Smooth muscle cell (in vitro differentiated cells): ENCODE measurements at regions not wholly inside any gene's neighbourhood (a gene's known extent, or its start where the extent isn't known, plus 50 kb on each side); places are given as distances from the start of the nearest gene placed in this dataset.

ENCODE experiments used
- DNase-seq: peaks from one replicate; lab custom pipeline; 2025; ENCODE audit not compliant: unreplicated experiment; lab: John Stamatoyannopoulos, UW
- H2AFZ ChIP-seq: fragments of 200-600 bp; sonication (generic); 2 replicates; pipeline ENCODE4 v1.6.0; 2016; ENCODE audit warnings: antibody characterized with exemption, low read depth, mild to moderate bottlenecking
- H3F3A ChIP-seq: fragments of 200-600 bp; sonication (generic); 2 replicates; pipeline ENCODE4 v1.6.0; 2017; ENCODE audit warnings: antibody characterized with exemption, low read depth
- H3K27ac ChIP-seq: fragments of 200-600 bp; sonication (generic); 2 replicates; pipeline ENCODE4 v1.5.1; 2016; ENCODE audit warnings: low read depth, mild to moderate bottlenecking
- H3K27me3 ChIP-seq: fragments of 200-600 bp; sonication (generic); 2 replicates; pipeline ENCODE4 v1.6.1; 2016; ENCODE audit warnings: low read depth, mild to moderate bottlenecking
- H3K36me3 ChIP-seq: fragments of 200-600 bp; sonication (generic); 2 replicates; pipeline ENCODE4 v1.5.1; 2016; ENCODE audit warnings: low read depth
- H3K4me1 ChIP-seq: fragments of 200-600 bp; sonication (generic); 2 replicates; pipeline ENCODE4 v1.5.1; 2016; ENCODE audit warnings: low read depth
- H3K4me2 ChIP-seq: fragments of 200-600 bp; sonication (generic); 2 replicates; pipeline ENCODE4 v1.6.0; 2016; ENCODE audit warnings: mild to moderate bottlenecking
- H3K4me3 ChIP-seq: fragments of 200-600 bp; sonication (generic); 2 replicates; pipeline ENCODE4 v1.5.1; 2016; ENCODE audit warnings: mild to moderate bottlenecking
- H3K79me2 ChIP-seq: fragments of 200-600 bp; sonication (generic); 2 replicates; pipeline ENCODE4 v1.6.0; 2016; ENCODE audit warnings: low read depth, mild to moderate bottlenecking
- H3K9ac ChIP-seq: fragments of 200-600 bp; sonication (generic); 2 replicates; pipeline ENCODE4 v1.6.0; 2016; ENCODE audit warnings: low read depth
- H3K9me3 ChIP-seq: fragments of 200-600 bp; sonication (generic); replicated peaks from 2 replicates; pipeline ENCODE4 v1.5.1; 2016; ENCODE audit warnings: low read depth
- H4K20me1 ChIP-seq: fragments of 200-600 bp; sonication (generic); 2 replicates; pipeline ENCODE4 v1.6.0; 2016; ENCODE audit warnings: low read depth
- WGBS: methylation state at CpG from one replicate; pipeline ENCODE4 v1.1.7; 2016; ENCODE audit warnings: low lambda C conversion rate; 5-methylcytosine and 5-hydroxymethylcytosine counted together
- TF ChIP-seq, protein P1 (sequence below): fragments of 200-600 bp; sonication (generic); IDR thresholded peaks from 2 replicates; pipeline ENCODE4 v1.5.1; 2017; ENCODE audit warnings: borderline replicate concordance, mild to moderate bottlenecking, antibody characterized with exemption; ENCODE audit not compliant: insufficient read depth, poor library complexity, severe bottlenecking

DNA sequence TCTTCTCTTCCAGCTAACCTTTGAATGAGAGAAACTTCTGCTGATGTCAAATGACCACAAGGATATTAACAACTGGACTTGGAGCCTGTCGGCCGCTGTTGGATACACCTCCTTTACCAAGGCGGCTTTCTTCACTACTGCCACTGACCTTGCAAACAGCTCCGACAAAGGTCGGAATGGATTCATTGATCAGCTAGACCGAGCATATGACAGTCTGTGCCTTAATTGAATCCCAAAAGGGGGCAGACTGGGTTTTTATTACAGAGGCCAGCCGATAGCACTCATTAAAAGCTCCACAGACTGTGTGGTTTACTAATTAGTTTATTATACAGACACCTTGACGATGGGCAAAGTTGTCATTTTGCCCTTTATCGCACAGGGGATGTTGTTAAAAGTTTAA is 394.5 kb downstream of the RERGL start:
- no peak overlapping the region for H3K4me2 ChIP-seq
- no peaks in the 10 kb centered on the region for H3K4me1 ChIP-seq
- no peaks in the 10 kb centered on the region for H3K9me3 ChIP-seq
- no peaks in the 10 kb centered on the region for H3K79me2 ChIP-seq
- no peak overlapping the region for H3K9ac ChIP-seq
- H3K27ac ChIP-seq, result no peak overlapping the region
- no peak for DNase-seq
- H3K4me3 ChIP-seq, result no peak overlapping the region
- H3K36me3 ChIP-seq, result no peaks in the 10 kb centered on the region
- TF ChIP-seq, protein P1, sequence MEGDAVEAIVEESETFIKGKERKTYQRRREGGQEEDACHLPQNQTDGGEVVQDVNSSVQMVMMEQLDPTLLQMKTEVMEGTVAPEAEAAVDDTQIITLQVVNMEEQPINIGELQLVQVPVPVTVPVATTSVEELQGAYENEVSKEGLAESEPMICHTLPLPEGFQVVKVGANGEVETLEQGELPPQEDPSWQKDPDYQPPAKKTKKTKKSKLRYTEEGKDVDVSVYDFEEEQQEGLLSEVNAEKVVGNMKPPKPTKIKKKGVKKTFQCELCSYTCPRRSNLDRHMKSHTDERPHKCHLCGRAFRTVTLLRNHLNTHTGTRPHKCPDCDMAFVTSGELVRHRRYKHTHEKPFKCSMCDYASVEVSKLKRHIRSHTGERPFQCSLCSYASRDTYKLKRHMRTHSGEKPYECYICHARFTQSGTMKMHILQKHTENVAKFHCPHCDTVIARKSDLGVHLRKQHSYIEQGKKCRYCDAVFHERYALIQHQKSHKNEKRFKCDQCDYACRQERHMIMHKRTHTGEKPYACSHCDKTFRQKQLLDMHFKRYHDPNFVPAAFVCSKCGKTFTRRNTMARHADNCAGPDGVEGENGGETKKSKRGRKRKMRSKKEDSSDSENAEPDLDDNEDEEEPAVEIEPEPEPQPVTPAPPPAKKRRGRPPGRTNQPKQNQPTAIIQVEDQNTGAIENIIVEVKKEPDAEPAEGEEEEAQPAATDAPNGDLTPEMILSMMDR, result no peak
- H4K20me1 ChIP-seq, result no peaks in the 10 kb centered on the region
- WGBS, result 91% methylated on average over 9 of the region's 9 CpGs
- H3K27me3 ChIP-seq, result no peaks in the 10 kb centered on the region
- no peaks in the 10 kb centered on the region for H3F3A ChIP-seq
- no peak overlapping the region for H2AFZ ChIP-seq

DNA sequence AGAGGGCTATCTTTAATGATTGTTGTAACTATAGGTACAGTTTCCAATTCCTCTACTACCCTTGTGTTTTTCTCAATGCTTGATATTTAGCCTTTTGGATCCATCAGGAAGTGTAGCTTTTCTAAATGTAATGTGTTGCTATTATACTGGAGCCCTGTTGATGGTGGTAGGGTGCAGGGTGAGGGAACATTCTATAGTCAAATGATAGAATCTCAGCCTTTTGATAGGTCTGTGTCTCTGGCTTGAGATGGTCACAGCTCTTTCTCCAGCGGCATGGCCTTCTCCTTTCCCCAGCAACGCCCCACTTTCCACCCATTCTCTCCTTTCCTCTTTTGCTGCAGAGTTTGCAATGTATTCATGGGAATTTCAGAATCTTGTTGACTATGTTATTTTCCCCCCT is 398.6 kb downstream of the RERGL start:
- Histone ChIP-seq H3F3A (no peaks in the 10 kb centered on the region), H3K9ac (no peak overlapping the region), H2AFZ (no peak overlapping the region), H4K20me1 (no peaks in the 10 kb centered on the region), H3K36me3 (no peaks in the 10 kb centered on the region), H3K79me2 (no peaks in the 10 kb centered on the region), H3K4me2 (no peak overlapping the region), H3K27me3 (no peaks in the 10 kb centered on the region), H3K9me3 (no peaks in the 10 kb centered on the region), H3K4me1 (no peaks in the 10 kb centered on the region), H3K27ac (no peak overlapping the region), H3K4me3 (no peak overlapping the region)
- no peak for DNase-seq
- TF ChIP-seq, protein P1, result no peak
- 93% methylated on average over 2 of the region's 2 CpGs for WGBS

DNA sequence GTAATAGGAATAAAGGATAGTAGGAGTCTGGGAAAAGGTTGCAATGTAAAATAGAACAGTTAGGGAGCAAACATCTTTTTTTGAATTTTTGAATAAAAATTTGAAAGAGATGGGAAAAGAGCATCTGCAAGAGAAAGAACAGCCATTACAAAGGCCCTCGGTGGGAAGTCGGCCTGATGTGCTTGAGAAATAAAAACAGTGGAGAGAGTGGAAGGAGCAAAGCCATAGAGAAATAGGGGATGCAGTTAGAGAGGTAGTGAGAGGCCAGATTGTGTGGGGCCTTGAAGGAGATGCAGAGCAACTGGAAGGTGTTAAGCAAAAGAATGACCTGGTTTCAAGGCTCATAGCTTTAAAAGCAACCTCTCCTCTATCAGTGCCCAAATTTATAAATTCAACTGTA is 409.8 kb downstream of the RERGL start:
- no peak overlapping the region for H3K27ac ChIP-seq
- no peaks in the 10 kb centered on the region for H3K4me1 ChIP-seq
- H3K9me3 ChIP-seq, result no peaks in the 10 kb centered on the region
- TF ChIP-seq, protein P1, result no peak
- no peak for DNase-seq
- no peak overlapping the region for H2AFZ ChIP-seq
- 33% methylated on average over 2 of the region's 2 CpGs for WGBS
- H3K9ac ChIP-seq, result no peak overlapping the region
- no peaks in the 10 kb centered on the region for H3K36me3 ChIP-seq
- H3K4me3 ChIP-seq, result no peak overlapping the region
- no peaks in the 10 kb centered on the region for H3K79me2 ChIP-seq
- no peaks in the 10 kb centered on the region for H3F3A ChIP-seq
- H3K27me3 ChIP-seq, result no peaks in the 10 kb centered on the region
- H4K20me1 ChIP-seq, result no peaks in the 10 kb centered on the region
- H3K4me2 ChIP-seq, result no peak overlapping the region

DNA sequence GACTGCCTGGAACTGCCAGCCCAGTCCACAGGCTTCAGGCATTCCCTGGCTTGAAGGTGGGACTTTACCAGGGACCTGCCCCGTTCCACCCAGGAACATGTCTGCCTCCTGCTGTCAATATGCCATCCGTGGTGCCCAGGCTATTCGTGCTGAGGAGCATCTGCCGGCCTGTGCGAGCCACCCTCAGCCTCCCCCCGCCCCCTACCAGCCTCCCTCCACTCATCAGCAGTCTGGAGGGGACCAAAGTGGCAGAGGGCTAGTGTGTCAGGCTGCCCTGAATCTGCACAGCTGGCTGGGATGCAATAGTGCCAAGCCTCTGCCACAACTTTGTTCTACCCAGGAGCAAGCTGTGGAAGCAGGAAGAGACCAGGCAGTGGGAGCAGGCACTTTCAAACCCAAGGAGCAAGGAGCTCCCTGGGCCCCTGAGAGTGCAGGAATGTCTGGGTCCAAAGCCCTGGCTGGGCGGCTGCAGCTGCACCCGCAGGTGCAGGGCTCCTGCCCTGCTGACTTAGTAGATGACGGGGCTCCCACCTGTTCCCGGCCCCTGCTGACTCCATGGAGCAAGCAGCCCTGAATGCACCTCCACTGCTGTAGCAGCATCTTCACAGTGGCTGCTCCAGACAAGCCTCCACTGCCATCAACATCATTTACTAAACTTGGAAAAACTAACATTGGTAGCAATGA is 423.2 kb downstream of the RERGL start:
- no peak overlapping the region for H2AFZ ChIP-seq
- H3F3A ChIP-seq, result no peaks in the 10 kb centered on the region
- TF ChIP-seq, protein P1, result no peak
- no peaks in the 10 kb centered on the region for H3K27me3 ChIP-seq
- H3K27ac ChIP-seq, result no peak overlapping the region
- no peaks in the 10 kb centered on the region for H3K9me3 ChIP-seq
- WGBS, result 86% methylated on average over 10 of the region's 10 CpGs
- H3K36me3 ChIP-seq, result no peaks in the 10 kb centered on the region
- H4K20me1 ChIP-seq, result no peaks in the 10 kb centered on the region
- no peaks in the 10 kb centered on the region for H3K79me2 ChIP-seq
- H3K9ac ChIP-seq, result no peak overlapping the region
- H3K4me3 ChIP-seq, result no peak overlapping the region
- no peak overlapping the region for H3K4me2 ChIP-seq
- H3K4me1 ChIP-seq, result no peaks in the 10 kb centered on the region
- DNase-seq, result no peak
